RPMI7951 (cell line): ENCODE measurements at regions not wholly inside any gene's neighbourhood (a gene's known extent, or its start where the extent isn't known, plus 50 kb on each side); places are given as distances from the start of the nearest gene placed in this dataset.

Source experiments
- DNase-seq: peaks from one replicate; pipeline ENCODE4 v3.0.0-alpha.2; 2012; ENCODE audit warnings: low read depth

- DNase-seq: no peak
Observed at GRCh38 chr10:124346831-124347230, 71.9 kb downstream of the OAT start.

GRCh38 chr10:124345521-124345920 lies 73.2 kb downstream of the OAT start:
- no peak for DNase-seq

- no peak for DNase-seq
Observed at GRCh38 chr10:124344931-124345330, 73.8 kb downstream of the OAT start.

GRCh38 chr10:124344266-124344590 lies 74.5 kb downstream of the OAT start:
- no peak for DNase-seq

- DNase-seq: no peak
Observed at GRCh38 chr10:124343351-124344265, 75.1 kb downstream of the OAT start.

DNA sequence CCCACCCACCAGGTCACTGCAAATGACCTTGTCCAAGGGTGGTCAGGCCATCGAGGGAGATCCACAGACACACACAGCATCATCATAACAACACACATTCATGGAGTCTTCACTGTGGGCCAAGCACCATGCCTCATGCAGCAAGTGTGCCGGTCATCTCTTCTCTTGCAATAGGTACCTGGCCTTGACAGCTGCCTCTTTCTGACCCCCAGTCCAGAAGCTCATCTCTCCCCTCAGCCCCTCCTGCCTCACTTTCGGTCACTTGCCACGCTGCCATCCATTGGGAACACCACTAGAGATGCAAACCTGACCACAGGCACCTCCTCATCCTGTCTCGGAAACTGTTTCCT lies 75.9 kb downstream of the OAT start:
- DNase-seq: no peak

GRCh38 chr10:124342136-124342820 lies 76.4 kb downstream of the OAT start:
- no peak for DNase-seq

DNA sequence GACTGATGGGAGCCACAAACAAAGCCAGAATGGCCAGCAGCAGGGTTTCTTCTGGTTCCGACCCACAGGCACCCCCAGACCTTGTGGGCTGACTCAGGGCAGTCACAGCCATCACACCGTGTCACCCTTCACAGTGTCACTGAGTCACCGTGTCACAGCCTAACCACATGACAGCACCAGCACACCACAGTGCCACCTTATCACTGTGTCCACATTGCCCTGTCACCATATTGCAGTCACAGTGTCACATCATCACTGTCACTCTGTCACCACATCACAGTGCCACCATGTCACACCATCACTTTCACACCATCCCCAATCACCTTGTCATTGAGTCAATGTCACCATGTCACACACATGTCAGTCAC lies 77.0 kb downstream of the OAT start:
- no peak for DNase-seq

DNA sequence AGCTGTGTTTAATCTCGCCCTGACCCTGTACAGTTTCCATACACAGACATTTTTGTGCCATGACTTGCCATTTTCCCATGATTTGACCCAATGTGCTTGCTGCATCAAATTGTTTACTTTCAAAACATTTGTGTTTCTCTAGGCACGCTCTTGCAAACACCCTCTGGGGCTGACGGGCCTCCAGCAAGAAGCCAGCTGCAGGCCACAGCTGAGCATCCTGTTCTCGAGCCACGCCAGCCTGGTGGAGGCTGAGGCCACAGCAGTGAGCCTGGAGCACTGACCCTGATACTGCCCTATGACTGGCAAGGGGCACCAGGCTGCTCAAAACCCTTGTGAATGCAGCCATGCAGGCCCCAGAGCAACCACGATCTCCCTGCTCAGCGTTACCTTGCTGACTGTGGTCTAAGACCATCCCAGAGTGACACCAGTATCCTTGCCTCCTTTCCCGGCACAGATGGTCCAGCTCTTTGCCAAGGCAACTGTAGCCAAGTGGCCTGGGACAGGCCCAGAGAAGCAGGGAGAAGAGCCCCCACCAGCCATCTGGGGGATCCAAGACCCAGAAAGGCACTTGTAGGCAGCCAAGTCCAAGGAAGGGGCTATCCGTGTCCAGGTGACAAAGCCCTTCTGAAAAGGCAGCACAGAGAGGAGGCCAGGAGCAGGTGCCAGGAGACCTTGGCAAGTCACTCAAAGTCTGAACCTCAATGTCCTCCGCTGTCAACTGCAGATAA lies 78.5 kb downstream of the OAT start:
- DNase-seq: peak; percentile 95

- DNase-seq: no peak
Observed at GRCh38 chr10:124339119-124340032, 79.3 kb downstream of the OAT start.

- DNase-seq: no peak
Observed at GRCh38 chr10:124338276-124338925, 80.3 kb downstream of the OAT start.

- DNase-seq: peak; percentile 61
Observed at GRCh38 chr10:124336186-124336585, 82.5 kb downstream of the OAT start.

- DNase-seq: no peak
Observed at GRCh38 chr10:124333931-124334330, 84.8 kb downstream of the OAT start.

DNA sequence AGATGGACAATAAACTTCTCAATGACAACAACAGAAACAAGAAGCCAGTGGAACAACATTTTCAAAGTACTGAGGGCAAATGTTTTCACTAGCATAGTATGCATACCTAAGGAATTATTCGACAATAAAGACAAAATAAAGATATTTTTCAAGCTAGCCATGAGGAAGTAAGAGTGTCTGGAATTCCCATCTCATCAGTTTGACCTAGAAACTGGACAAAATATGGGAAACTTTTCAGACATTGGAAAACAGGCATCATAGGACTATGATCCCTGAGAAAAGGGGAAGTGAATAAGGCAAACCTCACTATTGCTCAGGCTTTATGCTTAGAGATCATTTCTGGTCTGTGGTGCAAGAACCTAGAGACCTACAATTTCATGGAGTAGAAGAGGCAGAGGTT lies 86.3 kb downstream of the OAT start:
- DNase-seq: no peak

DNA sequence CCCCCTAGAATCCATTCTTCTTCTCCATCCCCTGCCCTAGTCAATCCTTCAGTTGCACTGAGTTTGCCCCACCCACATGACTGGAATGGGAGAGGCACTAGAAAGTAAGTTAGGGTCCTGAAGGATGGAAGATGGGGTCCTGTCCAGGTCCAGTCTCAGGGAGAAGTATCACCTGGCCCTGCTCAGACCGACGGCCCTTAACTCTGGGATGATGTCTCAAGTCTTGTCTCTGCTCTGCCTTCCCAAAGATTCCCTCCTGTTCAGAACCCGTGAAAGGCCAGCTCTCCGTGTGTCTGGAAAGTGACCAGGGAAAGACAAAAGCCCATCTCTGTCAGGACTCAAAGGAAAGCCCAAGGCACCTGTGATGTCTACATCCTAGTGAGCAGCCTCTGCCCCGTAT lies 88.8 kb downstream of the OAT start:
- no peak for DNase-seq

- no peak for DNase-seq
Observed at GRCh38 chr10:124329362-124329761, 89.4 kb downstream of the OAT start.

- peak; percentile 58 for DNase-seq
Observed at GRCh38 chr10:124328477-124329220, 90.1 kb downstream of the OAT start.

DNA sequence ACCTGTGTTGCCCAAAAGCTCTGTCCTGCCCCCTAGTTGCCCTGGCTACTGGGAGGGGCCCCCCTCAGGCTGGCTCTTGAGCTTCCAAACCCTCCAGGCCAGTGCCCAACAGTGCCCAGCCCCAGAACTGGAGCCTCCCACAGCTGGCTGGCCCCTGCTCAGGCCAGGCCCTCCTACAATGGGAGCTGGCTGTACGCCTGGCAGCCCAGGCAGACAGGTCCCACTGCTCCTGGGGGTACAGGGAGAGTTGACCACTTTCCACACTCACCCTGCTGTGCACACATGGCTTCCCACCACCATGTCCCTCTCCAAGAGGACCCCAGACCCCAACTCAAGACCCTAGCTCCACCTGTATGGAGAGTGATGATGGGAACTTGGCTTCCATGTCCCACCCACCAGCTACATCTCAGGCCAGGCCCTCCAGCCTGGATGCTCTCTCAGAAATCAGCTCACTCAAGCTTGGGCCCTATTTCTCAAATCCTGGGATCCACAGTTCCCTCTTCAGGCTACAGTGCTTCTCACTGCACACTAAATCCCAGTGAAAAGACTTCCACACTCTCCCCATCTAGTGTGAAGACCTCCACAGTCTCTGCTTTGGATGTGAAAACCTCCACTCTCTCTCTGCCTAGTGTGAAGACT lies 92.6 kb downstream of the OAT start:
- no peak for DNase-seq

GRCh38 chr10:124325633-124325914 lies 93.1 kb downstream of the OAT start:
- no peak for DNase-seq
